CD8-positive, alpha-beta memory T cell (primary cell): ENCODE measurements at regions not wholly inside any gene's neighbourhood (a gene's known extent, or its start where the extent isn't known, plus 50 kb on each side); places are given as distances from the start of the nearest gene placed in this dataset.
"Not testable (repeated sequence)": the region's sequence is repeated elsewhere in the genome, so short reads cannot be mapped to it uniquely, and the experiment has no call there.

Source experiments
- CTCF ChIA-PET: fragments of 350-600 bp; sonication (Branson Sonifier 250); formaldehyde crosslinking; loops from one replicate; lab custom pipeline; 2021; ENCODE audit warnings: antibody characterized with exemption; lab: Charles Lee
- POLR2A ChIA-PET: fragments of 350-600 bp; sonication (Branson Sonifier 250); formaldehyde crosslinking; loops from one replicate; lab custom pipeline; 2021; ENCODE audit warnings: antibody characterized with exemption; lab: Charles Lee
- DNase-seq, 5 donors: peaks; one replicate each; pipeline versions ENCODE4 v3.0.0 to v3.0.0-alpha.2; 2020 to 2022; ENCODE audit warnings: mixed read lengths in 1 of 5
- H3K27ac ChIP-seq: one replicate; pipeline ENCODE4 v1.7.0; 2013; ENCODE audit warnings: low read depth, mild to moderate bottlenecking, low read length, moderate library complexity
- H3K27me3 ChIP-seq: 2 replicates; pipeline ENCODE4 v1.7.0; 2013; ENCODE audit warnings: low read length, mild to moderate bottlenecking; ENCODE audit not compliant: insufficient read depth, poor library complexity, severe bottlenecking
- H3K36me3 ChIP-seq: 2 replicates; pipeline ENCODE4 v1.7.0; 2013; ENCODE audit warnings: mild to moderate bottlenecking, low read length, moderate library complexity; ENCODE audit not compliant: insufficient read depth
- H3K4me1 ChIP-seq: 2 replicates; pipeline ENCODE4 v1.7.0; 2013; ENCODE audit warnings: mild to moderate bottlenecking, low read length, moderate library complexity; ENCODE audit not compliant: insufficient read depth
- H3K4me3 ChIP-seq: 2 replicates; pipeline ENCODE4 v1.7.0; 2013; ENCODE audit warnings: mild to moderate bottlenecking, low read length
- H3K9me3 ChIP-seq: 2 replicates; pipeline ENCODE4 v1.7.0; 2013; ENCODE audit warnings: mild to moderate bottlenecking, low read length
- H3K27ac Mint-ChIP-seq, 8 donors: one replicate each; pipeline ENCODE4 v1.8.0; 2020 to 2021; ENCODE audit warnings: mixed read lengths in 8 of 8, mild to moderate bottlenecking in 6 of 8, inconsistent platforms in 3 of 8, moderate library complexity in 3 of 8
- H3K27me3 Mint-ChIP-seq, 2 donors: one replicate each; pipeline ENCODE4 v1.8.0; 2020 to 2021; ENCODE audit warnings: mixed read lengths in 2 of 2, mild to moderate bottlenecking in 1 of 2, moderate library complexity in 1 of 2
- H3K36me3 Mint-ChIP-seq, 3 donors: one replicate each; pipeline ENCODE4 v1.8.0; 2020 to 2021; ENCODE audit warnings: mixed read lengths in 3 of 3, inconsistent platforms in 1 of 3, mild to moderate bottlenecking in 1 of 3
- H3K4me1 Mint-ChIP-seq, 3 donors: one replicate each; pipeline ENCODE4 v1.8.0; 2020 to 2021; ENCODE audit warnings: mixed read lengths in 3 of 3, inconsistent platforms in 1 of 3, mild to moderate bottlenecking in 1 of 3
- H3K4me3 Mint-ChIP-seq, 7 donors: one replicate each; pipeline ENCODE4 v1.8.0; 2020 to 2021; ENCODE audit warnings: mixed read lengths in 7 of 7, mild to moderate bottlenecking in 6 of 7, moderate library complexity in 4 of 7, inconsistent platforms in 2 of 7
- H3K9me3 Mint-ChIP-seq, 5 donors: one replicate each; pipeline ENCODE4 v1.8.0; 2020 to 2022; ENCODE audit warnings: mixed read lengths in 5 of 5, mild to moderate bottlenecking in 3 of 5, moderate library complexity in 2 of 5, inconsistent platforms in 1 of 5

DNA sequence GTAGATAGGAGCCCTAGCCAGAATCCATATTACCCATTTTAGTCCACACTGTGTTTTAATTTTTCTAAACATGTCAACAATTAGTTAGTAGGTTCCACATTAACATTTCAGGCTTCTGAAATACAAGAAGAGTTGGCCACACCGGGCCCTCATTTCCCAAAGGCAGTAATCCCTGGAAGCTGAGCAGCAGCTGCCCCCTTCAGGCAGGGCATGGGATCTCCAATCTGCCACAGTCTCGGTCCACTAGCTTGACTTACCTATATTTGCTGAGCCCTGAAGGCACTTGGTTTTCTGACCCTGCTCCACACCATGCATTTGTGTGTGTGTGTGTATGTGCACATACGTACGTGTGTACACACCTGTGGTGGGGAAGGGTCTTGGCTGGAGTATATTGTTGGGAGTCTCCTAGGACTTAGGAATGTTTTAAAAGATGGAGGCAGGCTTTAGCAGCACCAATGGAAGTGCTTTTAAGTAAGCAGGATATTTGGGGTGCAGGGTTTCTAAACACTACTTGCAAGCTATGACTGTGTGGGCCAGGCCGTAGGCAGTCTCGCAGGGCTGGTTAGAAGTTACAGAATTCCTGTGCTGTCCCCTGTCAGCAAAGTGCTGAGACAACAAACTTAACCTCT, 71.2 kb upstream of the SOX14 start:
- Histone ChIP-seq H3K9me3 (no peaks in the 10 kb centered on the region), H3K4me1 (no peaks in the 10 kb centered on the region), H3K4me3 (no peak overlapping the region), H3K36me3 (no peaks in the 10 kb centered on the region), H3K27ac (no peak overlapping the region), H3K27me3 (no peaks in the 10 kb centered on the region)
- ChIA-PET CTCF (interaction anchor here (1.4 kb wide), 1 partner anchor 9 kb away, joined by 4 read pairs; no protein-coding TSS in a partner anchor), POLR2A (no interaction called here)
- H3K4me1 Mint-ChIP-seq: no peaks in the 10 kb centered on the region
- no peak for DNase-seq
- H3K9me3 Mint-ChIP-seq: peaks cover 3 to 6% (median 4%) of the 10 kb centered on the region in 5 donors
- no peaks in the 10 kb centered on the region for H3K36me3 Mint-ChIP-seq
- no peak overlapping the region for H3K4me3 Mint-ChIP-seq
- H3K27ac Mint-ChIP-seq: no peak overlapping the region
- peaks cover 0 to 3% of the 10 kb centered on the region in 2 donors for H3K27me3 Mint-ChIP-seq

DNA sequence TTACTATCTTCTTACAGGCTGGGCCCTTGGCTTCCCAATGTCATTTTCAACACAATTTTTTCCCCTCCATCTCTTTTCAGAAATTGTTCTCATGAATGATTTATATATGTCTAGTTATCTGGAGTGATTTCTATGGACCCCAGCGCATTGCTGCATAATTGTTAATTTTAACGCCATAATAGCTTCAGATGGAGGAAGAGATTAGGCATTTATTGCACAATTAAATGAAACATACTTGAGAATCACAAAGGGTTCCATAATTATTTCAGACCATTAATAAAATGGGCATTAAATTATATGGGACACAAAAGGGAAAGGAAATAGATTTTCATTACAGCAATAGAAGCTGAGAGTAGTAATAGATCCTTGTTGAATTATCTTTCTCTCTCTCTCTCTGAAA, 70.3 kb upstream of the SOX14 start:
- Mint-ChIP-seq H3K36me3 (no peaks in the 10 kb centered on the region), H3K4me3 (no peak overlapping the region), H3K27ac (no peak overlapping the region), H3K27me3 (peaks cover 0 to 3% of the 10 kb centered on the region in 2 donors), H3K4me1 (no peaks in the 10 kb centered on the region), H3K9me3 (peaks cover 3 to 6% (median 4%) of the 10 kb centered on the region in 5 donors)
- no peaks in the 10 kb centered on the region for H3K36me3 ChIP-seq
- ChIA-PET POLR2A (no interaction called here), CTCF (interaction anchor here (1.4 kb wide), 1 partner anchor 10 kb away, joined by 4 read pairs; no protein-coding TSS in a partner anchor)
- no peaks in the 10 kb centered on the region for H3K4me1 ChIP-seq
- H3K27me3 ChIP-seq: no peaks in the 10 kb centered on the region
- DNase-seq: no peak
- no peak overlapping the region for H3K27ac ChIP-seq
- H3K4me3 ChIP-seq: no peak overlapping the region
- no peaks in the 10 kb centered on the region for H3K9me3 ChIP-seq

DNA sequence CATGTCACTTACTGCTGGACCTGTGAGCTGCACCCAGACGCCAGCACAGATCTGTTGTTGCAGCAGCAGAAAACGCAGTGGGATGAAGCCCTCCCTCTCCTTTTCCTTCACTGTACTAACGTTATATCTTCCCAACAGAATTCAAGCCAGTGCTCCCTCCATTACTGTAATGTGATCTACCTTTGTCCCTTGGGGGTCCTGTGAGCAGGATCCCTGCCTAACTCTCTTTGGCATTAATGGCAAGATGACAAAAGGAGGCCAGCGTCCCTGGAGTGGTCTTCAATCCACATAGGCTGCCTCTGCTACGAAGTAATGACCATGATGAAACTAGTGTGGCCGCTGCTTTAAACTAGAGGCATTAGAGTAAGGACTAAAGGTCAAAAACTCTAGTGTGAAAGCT, 69.3 kb upstream of the SOX14 start:
- Histone ChIP-seq H3K9me3 (no peaks in the 10 kb centered on the region), H3K4me3 (no peak overlapping the region), H3K27me3 (no peaks in the 10 kb centered on the region), H3K36me3 (no peaks in the 10 kb centered on the region), H3K27ac (no peak overlapping the region), H3K4me1 (no peaks in the 10 kb centered on the region)
- no peak for DNase-seq
- Mint-ChIP-seq H3K36me3 (no peaks in the 10 kb centered on the region), H3K27ac (no peak overlapping the region), H3K4me3 (no peak overlapping the region), H3K27me3 (peaks cover 0 to 3% of the 10 kb centered on the region in 2 donors), H3K9me3 (peaks cover 3 to 7% (median 6%) of the 10 kb centered on the region in 5 donors), H3K4me1 (no peaks in the 10 kb centered on the region)
- POLR2A ChIA-PET: no interaction called here
- CTCF ChIA-PET: no interaction called here

DNA sequence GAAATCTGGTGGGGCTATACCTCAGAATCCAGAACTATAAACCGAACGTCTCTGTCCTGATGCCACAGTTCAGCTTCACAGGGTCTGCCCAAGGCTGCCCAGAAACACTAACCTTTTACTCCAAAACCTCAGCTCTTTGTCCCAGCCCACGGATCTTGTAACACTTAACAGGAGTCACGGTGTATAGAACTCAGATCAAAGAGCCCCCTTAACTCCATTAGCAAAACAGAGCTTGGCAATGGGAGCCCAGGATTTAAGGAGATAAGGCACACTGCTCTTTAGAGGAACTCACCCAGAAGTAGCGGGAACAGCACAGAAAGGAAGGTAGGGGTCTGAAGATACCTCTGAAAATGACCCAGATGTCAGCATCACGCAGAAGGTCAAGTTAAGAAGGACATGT, 68.8 kb upstream of the SOX14 start:
- Mint-ChIP-seq H3K4me1 (no peaks in the 10 kb centered on the region), H3K9me3 (peaks cover 3 to 7% (median 6%) of the 10 kb centered on the region in 5 donors), H3K27me3 (peaks cover 0 to 3% of the 10 kb centered on the region in 2 donors), H3K36me3 (no peaks in the 10 kb centered on the region), H3K27ac (no peak overlapping the region), H3K4me3 (no peak overlapping the region)
- H3K9me3 ChIP-seq: no peaks in the 10 kb centered on the region
- ChIA-PET POLR2A (no interaction called here), CTCF (no interaction called here)
- no peaks in the 10 kb centered on the region for H3K4me1 ChIP-seq
- no peak for DNase-seq
- no peak overlapping the region for H3K27ac ChIP-seq
- H3K4me3 ChIP-seq: no peak overlapping the region
- no peaks in the 10 kb centered on the region for H3K36me3 ChIP-seq
- H3K27me3 ChIP-seq: no peaks in the 10 kb centered on the region

DNA sequence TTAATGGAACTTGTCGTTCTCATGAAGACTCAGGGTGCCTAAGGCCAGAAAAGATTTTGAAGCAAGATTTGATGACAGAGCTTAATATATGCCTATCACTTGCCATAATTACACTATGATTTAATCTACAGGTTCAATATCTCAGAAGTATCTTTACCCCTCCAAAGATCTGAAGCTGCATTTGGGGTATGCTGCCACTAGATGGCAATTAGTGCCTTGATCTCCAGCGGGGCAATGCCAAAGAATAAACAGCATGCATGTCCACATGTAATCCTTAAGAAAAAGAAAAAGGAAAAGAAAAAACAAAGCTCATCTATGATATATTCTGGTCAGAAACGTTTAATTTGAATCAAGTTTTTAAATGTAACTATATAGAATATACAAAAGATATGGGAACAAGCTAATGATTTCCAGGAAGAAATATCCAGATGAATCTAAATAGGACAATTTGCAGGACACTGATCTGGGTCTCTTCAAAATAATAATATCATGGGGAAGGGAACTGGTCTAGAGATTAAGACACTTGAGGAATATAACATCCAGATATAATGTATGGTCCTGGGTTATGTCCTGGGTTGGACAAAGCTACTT, 55.0 kb upstream of the SOX14 start:
- H3K27me3 ChIP-seq: no peaks in the 10 kb centered on the region
- ChIA-PET CTCF (no interaction called here), POLR2A (no interaction called here)
- H3K4me3 ChIP-seq: no peak overlapping the region
- Mint-ChIP-seq H3K9me3 (peaks cover 0 to 8% (median 4%) of the 10 kb centered on the region in 5 donors), H3K27ac (no peak overlapping the region), H3K4me3 (no peak overlapping the region), H3K27me3 (peaks cover 0 to 4% of the 10 kb centered on the region in 2 donors), H3K36me3 (peaks cover 0 to 2% (median 0%) of the 10 kb centered on the region in 3 donors), H3K4me1 (no peaks in the 10 kb centered on the region)
- H3K27ac ChIP-seq: no peak overlapping the region
- no peak for DNase-seq
- H3K9me3 ChIP-seq: no peaks in the 10 kb centered on the region
- H3K36me3 ChIP-seq: no peaks in the 10 kb centered on the region
- H3K4me1 ChIP-seq: no peaks in the 10 kb centered on the region

DNA sequence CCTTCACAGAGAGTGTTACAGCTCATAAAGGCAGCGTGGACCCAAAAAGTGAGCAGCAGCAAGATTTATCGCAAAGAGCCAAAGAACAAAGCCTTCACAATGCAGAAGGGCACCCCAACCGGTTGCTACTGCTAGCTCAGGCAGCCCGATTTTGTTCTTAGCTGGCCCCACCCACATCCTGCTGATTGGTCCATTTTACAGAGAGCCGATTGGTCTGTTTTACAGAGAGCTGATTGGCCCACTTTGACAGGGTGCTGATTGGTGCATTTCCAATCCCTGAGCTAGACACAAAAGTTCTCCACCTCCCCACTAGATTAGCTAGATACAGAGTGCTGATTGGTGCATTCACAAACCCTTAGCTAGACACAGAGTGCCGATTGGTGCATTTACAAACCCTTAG, 50.1 kb upstream of the SOX14 start:
- H3K36me3 ChIP-seq, H3K27me3 Mint-ChIP-seq, H3K36me3 Mint-ChIP-seq, H3K27me3 ChIP-seq, H3K9me3 ChIP-seq, H3K4me3 ChIP-seq, H3K4me1 Mint-ChIP-seq, CTCF ChIA-PET, H3K27ac ChIP-seq, H3K27ac Mint-ChIP-seq, POLR2A ChIA-PET, H3K4me3 Mint-ChIP-seq, DNase-seq, H3K4me1 ChIP-seq: not testable (repeated sequence)
- H3K9me3 Mint-ChIP-seq: peaks cover 4 to 15% (median 11%) of the 10 kb centered on the region in 5 donors
